WTC11 (cell line): ENCODE measurements at regions not wholly inside any gene's neighbourhood (a gene's known extent, or its start where the extent isn't known, plus 50 kb on each side); places are given as distances from the start of the nearest gene placed in this dataset.

ENCODE experiments used
- ATAC-seq: fragments of 200-7000 bp; cut with Tn5 transposase; 2 replicates; pipeline ENCODE4 v1.10.0; 2021; ENCODE audit warnings: mild to moderate bottlenecking, moderate library complexity
- CTCF ChIA-PET: fragments of 300-600 bp; sonication (Branson Sonifier 250); formaldehyde crosslinking; loops from one replicate; lab custom pipeline; 2021; ENCODE audit warnings: antibody characterized with exemption; lab: Charles Lee
- POLR2A ChIA-PET: fragments of 350-600 bp; sonication (Branson Sonifier 250); formaldehyde crosslinking; loops from one replicate; lab custom pipeline; 2021; ENCODE audit warnings: antibody characterized with exemption; lab: Charles Lee
- DNase-seq: peaks from one replicate; pipeline ENCODE4 v3.0.0; 2021; ENCODE audit warnings: low spot score
- H3K27ac Mint-ChIP-seq: 2 replicates; pipeline ENCODE4 v1.8.0; 2021; ENCODE audit warnings: mixed read lengths
- H3K27me3 Mint-ChIP-seq: 2 replicates; pipeline ENCODE4 v1.8.0; 2021; ENCODE audit warnings: low read depth, mild to moderate bottlenecking, moderate library complexity, mixed read lengths
- H3K36me3 Mint-ChIP-seq: 2 replicates; pipeline ENCODE4 v1.8.0; 2021; ENCODE audit warnings: mixed read lengths
- H3K4me1 Mint-ChIP-seq: 2 replicates; pipeline ENCODE4 v1.8.0; 2022; ENCODE audit warnings: mixed read lengths
- H3K4me3 Mint-ChIP-seq: 2 replicates; pipeline ENCODE4 v1.8.0; 2021; ENCODE audit warnings: mild to moderate bottlenecking, moderate library complexity, mixed read lengths
- H3K9me3 Mint-ChIP-seq: 2 replicates; pipeline ENCODE4 v1.8.0; 2021; ENCODE audit warnings: mixed read lengths
- ATF1 ChIP-seq: sonication (generic); formaldehyde crosslinking; IDR thresholded peaks from 2 replicates; pipeline ENCODE4 v1.8.1; 2023; ENCODE audit warnings: mild to moderate bottlenecking, moderate library complexity, missing genetic modification reagents
- CREM ChIP-seq: sonication (generic); formaldehyde crosslinking; IDR thresholded peaks from 2 replicates; pipeline ENCODE4 v1.8.1; 2022; ENCODE audit warnings: mild to moderate bottlenecking, missing genetic modification reagents, moderate library complexity
- EMX1 ChIP-seq: fragments of 250-450 bp; sonication (Bioruptor Pico); IDR thresholded peaks from 2 replicates; pipeline ENCODE4 v1.8.0; 2021; ENCODE audit warnings: mild to moderate bottlenecking
- FOXJ3 ChIP-seq: sonication (generic); formaldehyde crosslinking; IDR thresholded peaks from 2 replicates; pipeline ENCODE4 v1.9.0; 2021; ENCODE audit warnings: missing genetic modification reagents, mild to moderate bottlenecking, borderline replicate concordance
- FOXP1 ChIP-seq: sonication (generic); formaldehyde crosslinking; IDR thresholded peaks from 2 replicates; pipeline ENCODE4 v1.8.0; 2022; ENCODE audit warnings: missing genetic modification reagents, mild to moderate bottlenecking, moderate library complexity, borderline replicate concordance
- MXD4 ChIP-seq: fragments of 250-450 bp; sonication (Bioruptor Pico); IDR thresholded peaks from 2 replicates; pipeline ENCODE4 v1.8.0; 2021; ENCODE audit warnings: mild to moderate bottlenecking, moderate library complexity, borderline replicate concordance
- PRDM15 ChIP-seq: sonication (generic); formaldehyde crosslinking; IDR thresholded peaks from 2 replicates; pipeline ENCODE4 v1.8.0; 2022; ENCODE audit warnings: missing genetic modification reagents
- SMAD4 ChIP-seq: sonication (generic); formaldehyde crosslinking; IDR thresholded peaks from 2 replicates; pipeline ENCODE4 v1.8.0; 2022; ENCODE audit warnings: mild to moderate bottlenecking, missing genetic modification reagents
- SOX15 ChIP-seq: fragments of 250-450 bp; sonication (Bioruptor Pico); IDR thresholded peaks from 2 replicates; pipeline ENCODE4 v1.9.0; 2021; ENCODE audit warnings: mild to moderate bottlenecking
- TEAD4 ChIP-seq: sonication (generic); formaldehyde crosslinking; IDR thresholded peaks from 2 replicates; pipeline ENCODE4 v1.8.0; 2022; ENCODE audit warnings: mild to moderate bottlenecking, missing genetic modification reagents
- TF ChIP-seq, protein P1 (sequence below): sonication (generic); formaldehyde crosslinking; conservative IDR thresholded peaks from 2 replicates; pipeline ENCODE4 v1.8.1; 2022; ENCODE audit warnings: mild to moderate bottlenecking, missing genetic modification reagents
- TF ChIP-seq, protein P2 (sequence below): sonication (generic); formaldehyde crosslinking; IDR thresholded peaks from 2 replicates; pipeline ENCODE4 v1.8.0; 2022; ENCODE audit warnings: mild to moderate bottlenecking, missing genetic modification reagents
- TF ChIP-seq, protein P3 (sequence below): sonication (generic); formaldehyde crosslinking; IDR thresholded peaks from 2 replicates; pipeline ENCODE4 v1.8.0; 2023; ENCODE audit warnings: missing genetic modification reagents, mild to moderate bottlenecking, borderline replicate concordance
- TF ChIP-seq, protein P4 (sequence below): sonication (generic); formaldehyde crosslinking; IDR thresholded peaks from 2 replicates; pipeline ENCODE4 v1.8.0; 2022; ENCODE audit warnings: mild to moderate bottlenecking, missing genetic modification reagents
- TF ChIP-seq, protein P5 (sequence below): sonication (generic); formaldehyde crosslinking; IDR thresholded peaks from 2 replicates; pipeline ENCODE4 v1.8.1; 2023; ENCODE audit warnings: mild to moderate bottlenecking, moderate library complexity, missing genetic modification reagents
- TF ChIP-seq, protein P6 (sequence below): sonication (generic); formaldehyde crosslinking; IDR thresholded peaks from 2 replicates; pipeline ENCODE4 v1.8.1; 2023; ENCODE audit warnings: mild to moderate bottlenecking, missing genetic modification reagents, moderate library complexity
- TF ChIP-seq, protein P7 (sequence below): sonication (generic); formaldehyde crosslinking; IDR thresholded peaks from 2 replicates; pipeline ENCODE4 v1.8.0; 2023; ENCODE audit warnings: mild to moderate bottlenecking, missing genetic modification reagents

DNA sequence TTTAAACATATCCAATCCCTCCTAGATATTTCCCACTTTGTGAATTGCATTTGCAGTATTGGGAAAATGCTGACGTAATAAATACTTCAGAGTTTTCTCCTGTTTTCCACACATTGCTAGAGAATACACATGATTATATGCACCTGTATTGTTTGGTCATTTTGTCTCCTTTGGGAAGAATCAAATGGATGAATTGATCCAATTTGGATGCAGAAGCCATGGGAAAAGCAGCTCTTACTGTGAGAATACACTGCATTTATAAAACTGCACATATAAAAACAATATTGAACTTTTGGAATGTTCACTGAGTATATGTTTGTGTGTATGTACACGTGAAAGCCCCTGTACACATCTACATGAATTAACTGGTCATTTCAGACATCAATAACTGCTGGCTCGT, 306.6 kb upstream of the LYPLAL1 start:
- POLR2A ChIA-PET = no interaction called here
- Mint-ChIP-seq H3K9me3 (0 out of 2 replicates have a peak, but pooled peaks cover 3% of the 10 kb centered on the region), H3K27me3 (no peaks in the 10 kb centered on the region), H3K4me1 (no peaks in the 10 kb centered on the region), H3K36me3 (no peaks in the 10 kb centered on the region), H3K27ac (no peak overlapping the region)
- DNase-seq = no peak
- no peak for ATAC-seq
- TF ChIP-seq TEAD4 (CRISPR knock-in tag) = no peak
- no peak for TF ChIP-seq FOXJ3 (CRISPR knock-in tag)
- no peak for TF ChIP-seq SOX15 (CRISPR knock-in tag)
- TF ChIP-seq, all 79 proteins: peak for 0
- CTCF ChIA-PET = no interaction called here
- H3K4me3 Mint-ChIP-seq = no peak overlapping the region

- ATAC-seq = no peak
- CTCF ChIA-PET = no interaction called here
- H3K9me3 Mint-ChIP-seq = 0 out of 2 replicates have a peak, but pooled peaks cover 3% of the 10 kb centered on the region
- H3K36me3 Mint-ChIP-seq = no peaks in the 10 kb centered on the region
- DNase-seq = no peak
- no peaks in the 10 kb centered on the region for H3K4me1 Mint-ChIP-seq
- no peak overlapping the region for H3K27ac Mint-ChIP-seq
- H3K27me3 Mint-ChIP-seq = no peaks in the 10 kb centered on the region
- no peak overlapping the region for H3K4me3 Mint-ChIP-seq
- POLR2A ChIA-PET = no interaction called here
- TF ChIP-seq, protein P1, sequence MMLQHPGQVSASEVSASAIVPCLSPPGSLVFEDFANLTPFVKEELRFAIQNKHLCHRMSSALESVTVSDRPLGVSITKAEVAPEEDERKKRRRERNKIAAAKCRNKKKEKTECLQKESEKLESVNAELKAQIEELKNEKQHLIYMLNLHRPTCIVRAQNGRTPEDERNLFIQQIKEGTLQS (CRISPR knock-in tag) = no peak
- TF ChIP-seq, protein P2, sequence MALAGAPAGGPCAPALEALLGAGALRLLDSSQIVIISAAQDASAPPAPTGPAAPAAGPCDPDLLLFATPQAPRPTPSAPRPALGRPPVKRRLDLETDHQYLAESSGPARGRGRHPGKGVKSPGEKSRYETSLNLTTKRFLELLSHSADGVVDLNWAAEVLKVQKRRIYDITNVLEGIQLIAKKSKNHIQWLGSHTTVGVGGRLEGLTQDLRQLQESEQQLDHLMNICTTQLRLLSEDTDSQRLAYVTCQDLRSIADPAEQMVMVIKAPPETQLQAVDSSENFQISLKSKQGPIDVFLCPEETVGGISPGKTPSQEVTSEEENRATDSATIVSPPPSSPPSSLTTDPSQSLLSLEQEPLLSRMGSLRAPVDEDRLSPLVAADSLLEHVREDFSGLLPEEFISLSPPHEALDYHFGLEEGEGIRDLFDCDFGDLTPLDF (CRISPR knock-in tag) = no peak
- no peak for TF ChIP-seq FOXP1 (CRISPR knock-in tag)
- TF ChIP-seq, protein P3, sequence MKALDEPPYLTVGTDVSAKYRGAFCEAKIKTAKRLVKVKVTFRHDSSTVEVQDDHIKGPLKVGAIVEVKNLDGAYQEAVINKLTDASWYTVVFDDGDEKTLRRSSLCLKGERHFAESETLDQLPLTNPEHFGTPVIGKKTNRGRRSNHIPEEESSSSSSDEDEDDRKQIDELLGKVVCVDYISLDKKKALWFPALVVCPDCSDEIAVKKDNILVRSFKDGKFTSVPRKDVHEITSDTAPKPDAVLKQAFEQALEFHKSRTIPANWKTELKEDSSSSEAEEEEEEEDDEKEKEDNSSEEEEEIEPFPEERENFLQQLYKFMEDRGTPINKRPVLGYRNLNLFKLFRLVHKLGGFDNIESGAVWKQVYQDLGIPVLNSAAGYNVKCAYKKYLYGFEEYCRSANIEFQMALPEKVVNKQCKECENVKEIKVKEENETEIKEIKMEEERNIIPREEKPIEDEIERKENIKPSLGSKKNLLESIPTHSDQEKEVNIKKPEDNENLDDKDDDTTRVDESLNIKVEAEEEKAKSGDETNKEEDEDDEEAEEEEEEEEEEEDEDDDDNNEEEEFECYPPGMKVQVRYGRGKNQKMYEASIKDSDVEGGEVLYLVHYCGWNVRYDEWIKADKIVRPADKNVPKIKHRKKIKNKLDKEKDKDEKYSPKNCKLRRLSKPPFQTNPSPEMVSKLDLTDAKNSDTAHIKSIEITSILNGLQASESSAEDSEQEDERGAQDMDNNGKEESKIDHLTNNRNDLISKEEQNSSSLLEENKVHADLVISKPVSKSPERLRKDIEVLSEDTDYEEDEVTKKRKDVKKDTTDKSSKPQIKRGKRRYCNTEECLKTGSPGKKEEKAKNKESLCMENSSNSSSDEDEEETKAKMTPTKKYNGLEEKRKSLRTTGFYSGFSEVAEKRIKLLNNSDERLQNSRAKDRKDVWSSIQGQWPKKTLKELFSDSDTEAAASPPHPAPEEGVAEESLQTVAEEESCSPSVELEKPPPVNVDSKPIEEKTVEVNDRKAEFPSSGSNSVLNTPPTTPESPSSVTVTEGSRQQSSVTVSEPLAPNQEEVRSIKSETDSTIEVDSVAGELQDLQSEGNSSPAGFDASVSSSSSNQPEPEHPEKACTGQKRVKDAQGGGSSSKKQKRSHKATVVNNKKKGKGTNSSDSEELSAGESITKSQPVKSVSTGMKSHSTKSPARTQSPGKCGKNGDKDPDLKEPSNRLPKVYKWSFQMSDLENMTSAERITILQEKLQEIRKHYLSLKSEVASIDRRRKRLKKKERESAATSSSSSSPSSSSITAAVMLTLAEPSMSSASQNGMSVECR (CRISPR knock-in tag) = no peak
- no peak for TF ChIP-seq EMX1 (CRISPR knock-in tag)
- TF ChIP-seq PRDM15 (CRISPR knock-in tag) = no peak
- TF ChIP-seq, protein P4, sequence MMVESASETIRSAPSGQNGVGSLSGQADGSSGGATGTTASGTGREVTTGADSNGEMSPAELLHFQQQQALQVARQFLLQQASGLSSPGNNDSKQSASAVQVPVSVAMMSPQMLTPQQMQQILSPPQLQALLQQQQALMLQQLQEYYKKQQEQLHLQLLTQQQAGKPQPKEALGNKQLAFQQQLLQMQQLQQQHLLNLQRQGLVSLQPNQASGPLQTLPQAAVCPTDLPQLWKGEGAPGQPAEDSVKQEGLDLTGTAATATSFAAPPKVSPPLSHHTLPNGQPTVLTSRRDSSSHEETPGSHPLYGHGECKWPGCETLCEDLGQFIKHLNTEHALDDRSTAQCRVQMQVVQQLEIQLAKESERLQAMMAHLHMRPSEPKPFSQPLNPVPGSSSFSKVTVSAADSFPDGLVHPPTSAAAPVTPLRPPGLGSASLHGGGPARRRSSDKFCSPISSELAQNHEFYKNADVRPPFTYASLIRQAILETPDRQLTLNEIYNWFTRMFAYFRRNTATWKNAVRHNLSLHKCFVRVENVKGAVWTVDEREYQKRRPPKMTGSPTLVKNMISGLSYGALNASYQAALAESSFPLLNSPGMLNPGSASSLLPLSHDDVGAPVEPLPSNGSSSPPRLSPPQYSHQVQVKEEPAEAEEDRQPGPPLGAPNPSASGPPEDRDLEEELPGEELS = no peak
- TF ChIP-seq MXD4 = no peak
- TF ChIP-seq, protein P5, sequence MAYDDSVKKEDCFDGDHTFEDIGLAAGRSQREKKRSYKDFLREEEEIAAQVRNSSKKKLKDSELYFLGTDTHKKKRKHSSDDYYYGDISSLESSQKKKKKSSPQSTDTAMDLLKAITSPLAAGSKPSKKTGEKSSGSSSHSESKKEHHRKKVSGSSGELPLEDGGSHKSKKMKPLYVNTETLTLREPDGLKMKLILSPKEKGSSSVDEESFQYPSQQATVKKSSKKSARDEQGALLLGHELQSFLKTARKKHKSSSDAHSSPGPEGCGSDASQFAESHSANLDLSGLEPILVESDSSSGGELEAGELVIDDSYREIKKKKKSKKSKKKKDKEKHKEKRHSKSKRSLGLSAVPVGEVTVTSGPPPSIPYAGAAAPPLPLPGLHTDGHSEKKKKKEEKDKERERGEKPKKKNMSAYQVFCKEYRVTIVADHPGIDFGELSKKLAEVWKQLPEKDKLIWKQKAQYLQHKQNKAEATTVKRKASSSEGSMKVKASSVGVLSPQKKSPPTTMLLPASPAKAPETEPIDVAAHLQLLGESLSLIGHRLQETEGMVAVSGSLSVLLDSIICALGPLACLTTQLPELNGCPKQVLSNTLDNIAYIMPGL (CRISPR knock-in tag) = no peak
- TF ChIP-seq CREM (CRISPR knock-in tag) = no peak
- TF ChIP-seq, protein P6, sequence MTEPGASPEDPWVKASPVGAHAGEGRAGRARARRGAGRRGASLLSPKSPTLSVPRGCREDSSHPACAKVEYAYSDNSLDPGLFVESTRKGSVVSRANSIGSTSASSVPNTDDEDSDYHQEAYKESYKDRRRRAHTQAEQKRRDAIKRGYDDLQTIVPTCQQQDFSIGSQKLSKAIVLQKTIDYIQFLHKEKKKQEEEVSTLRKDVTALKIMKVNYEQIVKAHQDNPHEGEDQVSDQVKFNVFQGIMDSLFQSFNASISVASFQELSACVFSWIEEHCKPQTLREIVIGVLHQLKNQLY (CRISPR knock-in tag) = no peak
- no peak for TF ChIP-seq SMAD4
- TF ChIP-seq ATF1 (CRISPR knock-in tag) = no peak
- TF ChIP-seq, protein P7, sequence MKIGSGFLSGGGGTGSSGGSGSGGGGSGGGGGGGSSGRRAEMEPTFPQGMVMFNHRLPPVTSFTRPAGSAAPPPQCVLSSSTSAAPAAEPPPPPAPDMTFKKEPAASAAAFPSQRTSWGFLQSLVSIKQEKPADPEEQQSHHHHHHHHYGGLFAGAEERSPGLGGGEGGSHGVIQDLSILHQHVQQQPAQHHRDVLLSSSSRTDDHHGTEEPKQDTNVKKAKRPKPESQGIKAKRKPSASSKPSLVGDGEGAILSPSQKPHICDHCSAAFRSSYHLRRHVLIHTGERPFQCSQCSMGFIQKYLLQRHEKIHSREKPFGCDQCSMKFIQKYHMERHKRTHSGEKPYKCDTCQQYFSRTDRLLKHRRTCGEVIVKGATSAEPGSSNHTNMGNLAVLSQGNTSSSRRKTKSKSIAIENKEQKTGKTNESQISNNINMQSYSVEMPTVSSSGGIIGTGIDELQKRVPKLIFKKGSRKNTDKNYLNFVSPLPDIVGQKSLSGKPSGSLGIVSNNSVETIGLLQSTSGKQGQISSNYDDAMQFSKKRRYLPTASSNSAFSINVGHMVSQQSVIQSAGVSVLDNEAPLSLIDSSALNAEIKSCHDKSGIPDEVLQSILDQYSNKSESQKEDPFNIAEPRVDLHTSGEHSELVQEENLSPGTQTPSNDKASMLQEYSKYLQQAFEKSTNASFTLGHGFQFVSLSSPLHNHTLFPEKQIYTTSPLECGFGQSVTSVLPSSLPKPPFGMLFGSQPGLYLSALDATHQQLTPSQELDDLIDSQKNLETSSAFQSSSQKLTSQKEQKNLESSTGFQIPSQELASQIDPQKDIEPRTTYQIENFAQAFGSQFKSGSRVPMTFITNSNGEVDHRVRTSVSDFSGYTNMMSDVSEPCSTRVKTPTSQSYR (CRISPR knock-in tag) = no peak
These were observed 305.6 kb upstream of the LYPLAL1 start for GRCh38 chr1:218867941-218868626.
